HG02943 (cell line): ENCODE measurements at regions not wholly inside any gene's neighbourhood (a gene's known extent, or its start where the extent isn't known, plus 50 kb on each side); places are given as distances from the start of the nearest gene placed in this dataset.
"Not testable (repeated sequence)": the region's sequence is repeated elsewhere in the genome, so short reads cannot be mapped to it uniquely, and the experiment has no call there.

Experiments used
- ATAC-seq: cut with Tn5 transposase; IDR thresholded peaks from one replicate; pipeline ENCODE4 v1.9.1; 2021; ENCODE audit warnings: mild to moderate bottlenecking, low read depth, moderate library complexity; ENCODE audit not compliant: unreplicated experiment

DNA sequence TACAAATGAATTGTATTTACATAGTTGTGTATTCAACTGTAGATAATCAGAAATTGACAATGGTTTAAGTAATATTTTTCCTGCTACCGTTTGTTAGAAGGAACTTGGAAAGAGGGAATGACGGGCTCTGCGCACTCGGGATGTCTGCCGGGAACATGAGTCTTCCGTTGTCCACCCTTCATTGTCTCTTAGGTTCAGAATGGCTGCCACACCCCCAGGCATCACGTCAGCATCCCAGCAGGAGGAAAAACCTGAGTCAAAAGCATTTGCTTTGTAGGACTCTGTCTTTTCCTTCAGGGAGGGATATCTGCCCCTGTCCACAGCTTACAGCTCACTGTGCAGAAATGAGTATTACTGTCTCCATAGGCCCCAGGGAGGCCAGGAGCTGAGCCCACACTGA, 331.2 kb downstream of the THBS2 start:
- ATAC-seq, result no peak

DNA sequence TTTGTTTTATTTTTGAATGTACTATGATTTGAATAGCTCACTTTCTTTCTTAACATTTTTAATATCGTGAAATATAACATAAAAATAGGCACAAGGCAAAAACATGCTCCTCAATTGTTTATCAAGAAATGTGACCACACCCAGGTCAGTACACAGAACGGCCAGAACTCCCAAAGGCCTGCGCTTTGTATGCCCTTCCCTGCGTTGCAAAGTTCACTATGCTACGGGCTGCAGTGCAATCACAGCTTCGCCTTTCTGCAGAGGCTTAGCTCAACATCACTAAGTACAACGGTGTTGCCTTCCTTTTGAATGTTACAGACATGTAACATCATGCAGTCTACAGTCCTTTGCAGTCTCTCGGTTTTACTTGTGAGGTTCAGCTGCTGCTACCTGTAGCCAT, 333.4 kb downstream of the THBS2 start:
- ATAC-seq, result no peak

DNA sequence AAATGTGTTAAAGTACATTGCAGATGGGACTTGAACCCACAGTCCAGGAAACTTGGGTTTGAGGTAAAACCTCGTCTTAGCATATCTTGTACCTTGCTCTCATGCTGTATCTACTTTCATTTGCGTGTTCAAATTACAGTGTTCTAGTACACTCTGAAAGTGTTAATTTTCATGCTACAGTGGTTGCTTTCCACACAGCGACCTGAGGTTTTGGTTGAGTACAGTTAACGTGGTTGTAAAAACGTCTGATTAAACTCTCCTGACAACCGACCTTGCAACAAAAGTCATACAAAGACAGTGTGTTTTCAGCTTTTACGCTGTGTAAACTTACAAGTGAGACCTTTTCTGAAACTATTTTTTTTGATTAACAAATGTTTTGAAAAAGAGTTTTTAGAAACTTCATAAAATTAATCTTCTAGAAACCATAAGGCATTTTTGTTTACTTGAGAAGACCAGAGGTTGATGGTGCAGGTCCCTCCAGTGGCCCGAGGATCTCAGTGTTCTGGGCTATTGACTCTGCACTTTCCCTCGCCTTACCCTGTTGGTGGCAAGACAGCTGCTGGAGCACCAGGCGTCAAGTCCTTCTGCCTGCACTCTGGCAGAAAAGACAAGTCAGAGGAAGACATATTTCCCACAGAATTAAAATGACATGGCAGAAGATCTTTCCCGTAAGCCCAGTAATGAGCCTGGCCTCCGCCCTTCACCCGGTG, 334.0 kb downstream of the THBS2 start:
- no peak for ATAC-seq

DNA sequence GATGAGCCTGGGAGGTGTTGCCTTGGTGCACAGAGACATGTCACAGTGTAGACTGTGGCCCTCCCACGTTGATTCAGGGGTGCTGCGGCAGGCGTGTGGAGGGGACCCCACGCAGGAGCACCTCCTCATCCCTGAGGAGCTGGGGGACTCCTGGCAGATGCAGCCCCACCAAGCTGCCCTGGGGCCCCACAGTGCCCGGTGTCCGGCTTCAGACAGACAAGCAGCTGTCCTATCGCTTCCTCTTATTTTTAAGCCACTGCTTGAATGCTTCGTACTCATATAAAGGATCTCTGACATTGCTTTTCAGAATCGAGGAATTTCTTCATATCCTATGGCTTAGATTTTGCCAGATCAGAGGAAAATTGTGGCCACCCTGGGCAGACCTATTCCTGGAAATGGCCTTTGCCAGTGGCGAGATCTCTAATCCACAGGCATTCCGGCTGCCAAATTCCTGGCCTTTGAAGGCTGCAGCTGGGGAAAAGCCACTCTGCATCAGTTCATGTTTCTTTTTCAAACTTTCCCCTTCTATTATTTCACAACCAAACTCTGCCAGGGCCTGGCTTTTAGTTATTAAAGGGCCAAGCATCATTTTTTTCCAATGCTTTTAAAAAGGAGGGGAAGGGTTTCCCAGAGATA, 337.0 kb downstream of the THBS2 start:
- ATAC-seq, result no peak

DNA sequence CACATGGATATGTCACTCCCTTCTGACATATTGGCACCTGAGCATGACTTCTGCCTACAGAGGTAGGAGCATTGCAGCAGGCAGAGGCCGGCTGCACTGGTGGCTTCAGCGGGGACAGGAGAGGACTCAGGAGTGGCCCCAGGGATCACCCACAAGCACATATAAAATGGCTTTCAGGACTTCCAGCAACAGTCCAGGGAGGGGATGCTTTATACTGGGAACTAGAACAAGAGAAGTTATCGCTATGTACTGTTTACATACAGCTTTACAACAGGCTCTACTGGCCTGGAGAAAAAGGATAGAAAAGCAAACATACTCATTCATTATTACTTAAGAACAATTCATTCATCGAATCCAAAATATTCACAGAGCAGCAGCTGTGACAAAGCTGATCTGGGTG, 337.8 kb downstream of the THBS2 start:
- no peak for ATAC-seq

DNA sequence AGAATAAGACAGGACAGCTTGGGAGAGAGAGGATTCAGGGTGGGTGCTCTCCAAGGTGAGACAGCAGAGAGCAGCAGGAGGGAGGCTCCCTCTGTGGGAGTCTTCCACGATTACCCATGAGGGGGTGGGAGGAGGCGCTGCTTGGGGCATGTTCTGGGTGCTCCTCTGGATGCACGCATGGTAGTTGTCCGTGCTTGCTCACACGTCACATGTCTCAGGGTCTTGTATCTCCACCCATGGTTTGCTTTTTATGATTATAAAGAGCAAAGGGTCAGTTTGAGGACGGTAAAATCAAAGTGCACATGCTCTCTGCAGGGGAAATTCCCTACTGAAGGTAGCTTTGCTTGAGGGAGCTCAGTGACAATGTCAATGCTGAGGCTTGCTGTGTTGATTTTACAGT, 338.4 kb downstream of the THBS2 start:
- ATAC-seq, result no peak

DNA sequence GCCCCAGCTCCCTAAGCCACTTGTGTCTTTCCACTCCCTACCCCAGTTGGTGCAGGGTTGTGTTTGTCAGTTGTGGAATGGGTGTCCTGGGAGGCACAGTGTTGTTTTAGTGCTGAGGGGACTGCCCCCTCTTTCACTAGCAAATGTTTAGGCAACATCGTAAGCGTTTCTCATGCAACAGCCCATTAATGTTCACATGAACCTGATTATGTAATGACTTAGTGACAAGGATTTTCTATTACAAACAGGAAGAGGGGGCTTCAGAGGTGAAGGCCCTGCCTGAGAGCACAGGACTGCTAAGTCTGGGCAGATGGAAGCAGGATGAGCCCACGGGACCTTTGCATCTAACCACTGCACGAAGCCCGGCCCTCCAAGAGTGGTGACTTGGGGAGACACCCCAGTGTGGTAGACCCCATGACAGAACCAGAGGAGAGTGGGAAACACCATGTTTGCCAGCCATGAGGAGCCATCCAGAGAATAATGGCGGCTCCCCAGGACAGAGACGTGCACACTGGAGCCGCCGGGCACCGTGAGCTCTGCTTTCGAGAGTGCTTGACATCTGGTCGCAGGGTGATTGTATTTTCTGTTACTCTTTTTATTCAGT, 339.7 kb downstream of the THBS2 start:
- ATAC-seq, result no peak

DNA sequence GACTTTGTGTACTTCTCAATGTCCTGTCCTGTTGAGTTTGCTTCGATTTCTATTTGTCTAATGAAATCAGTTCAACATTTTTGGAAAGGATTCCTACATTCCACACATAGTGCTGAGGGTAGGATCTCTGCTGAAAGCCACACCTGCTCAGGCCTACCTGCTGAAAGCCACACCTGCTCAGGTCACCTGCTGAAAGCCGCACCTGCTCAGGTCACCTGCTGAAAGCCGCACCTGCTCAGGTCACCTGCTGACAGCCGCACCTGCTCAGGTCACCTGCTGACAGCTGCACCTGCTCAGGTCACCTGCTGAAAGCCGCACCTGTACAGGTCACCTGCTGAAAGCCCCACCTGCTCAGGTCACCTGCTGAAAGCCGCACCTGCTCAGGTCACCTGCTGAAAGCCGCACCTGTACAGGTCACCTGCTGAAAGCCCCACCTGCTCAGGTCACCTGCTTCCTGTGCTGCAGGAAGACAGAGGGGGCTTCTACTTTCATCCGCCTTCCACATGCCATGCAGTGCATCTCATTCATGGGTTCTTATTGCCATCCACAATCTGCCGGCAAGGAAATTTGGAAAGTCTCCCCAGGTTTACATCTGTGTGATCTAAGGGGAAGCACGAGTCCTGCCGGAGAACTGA, 340.3 kb downstream of the THBS2 start:
- not testable (repeated sequence) for ATAC-seq

DNA sequence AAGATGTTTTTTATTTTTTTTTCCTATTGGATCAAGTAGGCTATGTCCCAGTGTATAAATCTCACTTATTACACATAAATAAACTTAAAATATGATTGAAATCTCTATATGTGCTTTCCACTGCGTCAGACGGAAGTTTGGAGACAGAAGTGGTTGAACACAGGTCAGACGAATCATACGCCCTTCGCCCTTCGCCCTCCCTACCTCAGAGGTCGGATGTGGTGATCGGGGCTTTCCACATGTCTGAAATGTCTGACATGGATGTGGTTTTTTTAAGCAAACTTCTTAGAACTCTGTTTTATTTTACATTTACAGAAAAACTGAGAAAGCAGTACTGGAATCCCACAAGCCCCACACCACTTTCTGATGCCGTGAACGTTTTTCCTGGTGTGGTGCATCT, 344.4 kb downstream of the THBS2 start:
- no peak for ATAC-seq

DNA sequence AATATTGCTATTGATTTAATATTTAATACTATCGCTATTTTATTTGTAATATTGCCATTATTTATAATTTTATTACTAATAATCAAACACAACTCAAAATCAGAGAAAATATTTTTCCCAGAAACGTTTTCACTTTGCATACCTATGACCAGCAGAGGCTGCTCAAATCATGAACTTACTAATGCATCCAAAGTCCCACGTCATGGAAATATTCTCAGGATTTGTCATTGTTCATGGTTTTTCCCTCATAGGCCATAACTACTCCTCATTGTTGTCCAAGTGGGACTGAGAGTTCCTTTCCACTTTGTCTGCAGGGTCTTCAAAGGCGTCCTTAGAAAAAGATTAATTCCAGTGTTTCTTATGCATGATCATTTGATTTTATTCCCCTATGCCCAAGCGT, 344.8 kb downstream of the THBS2 start:
- ATAC-seq, result no peak

DNA sequence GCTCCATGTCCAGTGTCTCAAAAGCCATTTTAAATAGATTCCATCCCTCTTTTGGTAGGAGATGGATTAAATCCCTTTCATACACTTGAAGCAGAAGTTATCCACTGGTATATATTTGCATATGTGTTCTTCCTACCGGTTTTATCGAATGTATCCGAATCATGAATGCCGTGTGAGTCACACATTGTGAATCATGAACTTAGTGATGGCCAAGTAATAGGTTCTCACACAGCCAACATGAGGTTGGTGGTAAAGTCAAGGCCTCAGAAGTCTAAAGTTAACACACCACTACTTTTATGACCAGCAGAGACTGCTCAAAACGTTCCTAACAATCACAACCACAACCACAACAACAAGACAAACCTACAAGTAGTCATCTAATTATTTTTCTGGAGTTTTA, 345.5 kb downstream of the THBS2 start:
- no peak for ATAC-seq

DNA sequence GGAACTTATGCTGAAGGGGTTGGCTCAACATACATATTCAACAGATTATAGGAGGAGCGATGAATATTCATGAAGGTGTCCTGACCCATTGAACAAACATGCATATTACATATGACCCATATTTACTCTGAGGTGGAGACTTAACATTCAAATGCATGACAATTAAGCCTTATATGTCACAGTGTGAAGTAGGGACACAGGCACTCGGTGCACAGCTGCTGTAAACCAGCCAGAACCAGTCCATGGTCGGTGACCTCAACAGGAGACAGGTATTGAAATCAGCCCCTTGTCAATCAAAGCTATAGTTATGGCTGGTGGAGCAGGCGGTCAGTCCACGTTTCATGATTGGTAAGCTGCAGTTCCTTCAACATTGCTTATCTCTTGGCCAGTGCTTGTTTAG, 347.3 kb downstream of the THBS2 start:
- ATAC-seq, result no peak

DNA sequence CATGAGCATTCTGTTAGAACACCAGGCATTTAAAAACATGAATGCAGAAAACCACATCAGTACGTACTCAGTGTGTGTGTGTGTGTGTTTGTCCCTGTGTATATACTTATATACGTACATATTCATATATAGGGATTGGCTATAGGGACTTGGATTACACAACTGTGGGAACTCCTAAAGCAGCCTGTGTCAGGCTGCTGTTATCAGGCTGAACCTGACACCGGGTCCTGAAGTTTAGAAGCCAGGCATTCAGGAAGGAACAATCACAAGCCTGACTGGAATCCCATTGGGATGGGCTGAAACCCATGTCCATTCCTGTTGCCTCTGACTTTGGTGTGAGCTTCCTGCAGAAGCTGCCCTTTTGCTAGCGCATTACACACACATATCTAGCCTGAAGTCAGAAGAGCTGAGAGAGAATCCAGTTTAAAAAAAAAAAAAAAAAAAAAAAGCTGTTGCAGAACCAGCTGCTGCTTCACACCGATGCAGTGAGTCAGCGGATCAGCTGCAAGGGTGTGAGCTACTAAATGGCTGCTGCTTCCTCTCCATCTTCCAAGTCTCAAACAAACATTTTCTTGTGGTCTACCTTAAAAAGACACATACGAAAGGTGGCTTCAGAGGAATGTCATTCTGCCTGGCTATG, 348.1 kb downstream of the THBS2 start:
- no peak for ATAC-seq

DNA sequence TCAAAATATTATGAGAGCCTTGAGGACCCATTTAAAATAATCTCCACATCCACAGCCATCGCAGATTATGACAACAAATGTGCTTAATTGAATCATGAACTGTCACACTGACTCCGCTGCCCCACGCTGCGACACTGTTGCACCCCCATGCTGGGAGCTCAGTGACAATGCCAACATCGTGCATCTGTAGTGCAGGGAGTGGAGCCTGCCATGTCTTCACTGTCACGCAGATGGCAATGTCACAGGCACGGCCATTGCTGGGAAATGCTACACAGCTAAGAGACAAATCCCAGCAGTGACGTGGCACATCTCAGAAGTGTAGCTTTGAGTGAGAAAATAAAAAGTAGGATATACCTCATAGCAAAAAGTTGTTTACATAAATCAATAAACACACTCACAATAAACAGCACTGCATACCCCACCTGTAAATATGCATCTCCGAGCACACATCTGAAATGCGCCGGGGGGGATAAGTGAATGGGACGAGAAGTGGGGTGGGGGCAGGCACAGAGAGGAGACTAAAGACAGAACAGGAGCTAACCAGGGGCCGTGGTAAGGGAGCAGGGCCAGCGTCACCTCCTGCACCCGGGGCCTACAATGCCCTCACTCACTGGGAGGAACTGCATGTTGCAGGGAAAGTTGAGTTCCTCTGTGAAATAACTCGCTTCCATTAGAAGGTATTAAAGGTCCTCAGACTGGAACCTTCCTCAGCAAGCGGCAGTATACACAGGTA, 349.9 kb downstream of the THBS2 start:
- ATAC-seq, result no peak

DNA sequence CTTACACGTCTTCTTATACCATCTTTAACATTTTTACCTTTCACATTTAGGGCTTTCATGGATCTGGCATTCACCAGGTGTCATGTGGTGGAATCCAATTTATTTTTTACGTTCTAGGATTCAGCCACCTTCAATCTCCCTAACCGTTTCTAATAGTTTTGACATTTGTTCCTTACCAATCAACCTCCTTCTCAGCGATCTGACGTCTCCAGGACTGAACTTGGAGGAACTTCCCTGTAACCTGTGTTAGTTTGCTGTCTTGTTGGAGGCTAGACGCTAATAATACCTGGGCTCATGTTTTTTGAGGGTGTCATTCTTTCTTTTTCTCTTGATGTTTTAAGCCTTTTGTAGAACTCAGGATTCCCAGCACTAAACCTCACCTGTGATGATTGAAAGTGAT, 351.6 kb downstream of the THBS2 start:
- no peak for ATAC-seq

DNA sequence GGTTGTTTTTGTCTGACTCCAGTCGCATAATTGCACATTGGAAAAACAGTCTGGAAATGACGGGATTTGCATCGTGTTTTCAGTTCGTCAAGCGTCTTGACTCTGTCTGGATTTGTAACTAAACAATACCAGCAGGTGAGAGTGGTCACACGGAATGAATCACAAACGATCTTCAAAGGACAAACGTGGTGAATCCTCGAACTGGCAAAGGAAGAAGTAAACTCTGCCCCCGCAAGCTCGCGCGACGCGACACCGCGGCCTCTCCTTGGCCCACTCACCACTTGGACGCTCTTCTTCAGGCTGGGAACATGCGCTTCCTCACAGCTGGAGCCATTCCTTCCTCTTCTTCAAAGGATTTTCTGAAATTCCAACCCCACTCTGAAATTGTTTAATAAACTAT, 352.6 kb downstream of the THBS2 start:
- no peak for ATAC-seq

DNA sequence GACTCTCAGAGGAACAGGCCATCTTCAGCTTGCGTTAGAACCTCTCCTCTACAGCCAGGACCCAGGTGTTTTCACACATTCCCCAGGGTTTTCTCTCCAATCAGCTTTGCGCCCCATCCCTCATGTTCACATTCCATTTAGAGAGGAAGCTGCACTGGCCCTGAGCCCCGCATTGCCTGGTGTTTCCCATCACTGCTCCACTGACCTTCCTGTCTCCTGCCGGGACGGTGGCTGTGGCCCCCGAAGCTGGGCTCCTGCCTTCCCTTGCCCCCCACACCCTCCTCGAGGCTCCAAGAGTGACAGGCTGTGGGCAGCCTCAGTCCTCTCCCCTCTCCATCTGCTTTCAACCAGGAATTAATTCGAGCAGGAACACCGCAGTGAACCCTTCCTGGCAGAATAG, 357.3 kb downstream of the THBS2 start:
- no peak for ATAC-seq

DNA sequence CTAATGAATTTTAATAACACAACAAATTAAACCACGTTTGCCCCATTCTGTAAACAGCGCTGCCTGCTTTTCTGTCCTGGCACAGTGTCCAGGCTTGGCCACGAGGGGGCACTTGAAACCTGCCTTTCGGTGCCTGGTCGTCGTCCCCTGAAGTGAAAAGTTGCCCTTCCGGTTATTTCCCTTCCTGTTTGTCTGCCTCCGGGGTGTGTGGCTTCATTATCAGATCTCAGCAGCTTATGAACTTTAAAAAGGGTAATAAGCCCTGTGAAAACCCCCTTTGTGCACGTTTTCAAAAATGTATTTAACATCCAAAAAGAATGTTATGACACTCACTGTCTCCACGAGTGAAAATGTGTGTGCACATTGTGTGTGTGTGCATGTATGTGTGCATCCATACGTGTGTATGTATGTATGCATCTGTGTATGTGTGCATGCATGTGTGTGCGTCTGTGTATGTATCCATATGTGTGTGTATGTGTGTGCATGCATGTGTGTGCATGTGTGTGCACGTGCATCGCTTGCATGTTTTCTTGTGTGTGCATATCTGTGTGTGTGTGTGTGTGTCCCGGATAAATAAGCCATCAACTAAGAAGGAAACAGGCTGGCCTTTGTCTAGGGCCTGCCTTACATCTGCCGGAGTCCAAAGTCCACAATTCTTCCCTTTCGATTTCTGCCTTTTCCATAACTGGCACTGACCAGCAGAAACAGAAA, 358.4 kb downstream of the THBS2 start:
- ATAC-seq, result peak; percentile 95

DNA sequence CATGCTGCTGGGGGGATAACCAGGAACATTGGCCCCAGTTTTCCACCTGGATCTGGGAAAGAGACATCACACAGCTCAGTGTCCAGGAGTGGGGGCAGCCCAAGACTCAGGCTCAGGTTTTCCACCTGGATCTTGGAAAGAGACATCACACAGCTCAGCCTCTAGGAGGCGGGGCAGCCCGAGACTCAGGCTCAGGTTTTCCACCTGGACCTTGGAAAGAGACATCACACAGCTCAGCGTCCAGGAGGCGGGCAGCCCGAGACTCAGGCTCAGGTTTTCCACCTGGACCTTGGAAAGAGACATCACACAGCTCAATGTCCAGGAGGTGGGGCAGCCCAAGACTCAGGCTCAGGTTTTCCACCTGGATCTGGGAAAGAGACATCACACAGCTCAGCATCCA, 361.6 kb downstream of the THBS2 start:
- ATAC-seq, result no peak

DNA sequence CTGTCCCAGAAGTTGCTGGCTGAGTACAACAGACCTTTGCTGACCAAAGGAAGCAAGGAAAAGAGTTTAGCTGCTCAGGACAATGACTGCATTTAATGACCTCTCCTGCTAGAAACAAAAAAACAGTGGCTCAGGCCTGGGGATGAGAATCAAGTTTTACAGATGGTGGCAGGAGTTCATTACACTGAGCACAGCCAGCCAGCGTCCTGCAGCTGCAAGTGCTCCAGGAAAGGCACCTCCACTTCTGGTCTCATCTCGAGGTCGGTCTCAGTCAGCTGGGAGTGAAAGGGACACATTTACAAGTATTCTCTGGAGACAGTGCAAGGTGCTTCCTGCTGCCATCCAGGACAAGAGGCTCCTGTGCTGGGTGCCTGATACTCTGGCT, 362.7 kb downstream of the THBS2 start:
- no peak for ATAC-seq
